GM12874 (cell line): ENCODE measurements at regions not wholly inside any gene's neighbourhood (a gene's known extent, or its start where the extent isn't known, plus 50 kb on each side); places are given as distances from the start of the nearest gene placed in this dataset.

Experiments used
- TF ChIP-seq, protein P1 (sequence below): IDR thresholded peaks from 2 replicates; pipeline ENCODE4 v1.5.1; 2011; ENCODE audit warnings: low read depth, mild to moderate bottlenecking, control low read depth, low read length, moderate library complexity; ENCODE audit not compliant: insufficient read depth

GRCh38 chr3:10653241-10653640 lies 147.9 kb upstream of the ATP2B2 start:
- TF ChIP-seq, protein P1, sequence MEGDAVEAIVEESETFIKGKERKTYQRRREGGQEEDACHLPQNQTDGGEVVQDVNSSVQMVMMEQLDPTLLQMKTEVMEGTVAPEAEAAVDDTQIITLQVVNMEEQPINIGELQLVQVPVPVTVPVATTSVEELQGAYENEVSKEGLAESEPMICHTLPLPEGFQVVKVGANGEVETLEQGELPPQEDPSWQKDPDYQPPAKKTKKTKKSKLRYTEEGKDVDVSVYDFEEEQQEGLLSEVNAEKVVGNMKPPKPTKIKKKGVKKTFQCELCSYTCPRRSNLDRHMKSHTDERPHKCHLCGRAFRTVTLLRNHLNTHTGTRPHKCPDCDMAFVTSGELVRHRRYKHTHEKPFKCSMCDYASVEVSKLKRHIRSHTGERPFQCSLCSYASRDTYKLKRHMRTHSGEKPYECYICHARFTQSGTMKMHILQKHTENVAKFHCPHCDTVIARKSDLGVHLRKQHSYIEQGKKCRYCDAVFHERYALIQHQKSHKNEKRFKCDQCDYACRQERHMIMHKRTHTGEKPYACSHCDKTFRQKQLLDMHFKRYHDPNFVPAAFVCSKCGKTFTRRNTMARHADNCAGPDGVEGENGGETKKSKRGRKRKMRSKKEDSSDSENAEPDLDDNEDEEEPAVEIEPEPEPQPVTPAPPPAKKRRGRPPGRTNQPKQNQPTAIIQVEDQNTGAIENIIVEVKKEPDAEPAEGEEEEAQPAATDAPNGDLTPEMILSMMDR, result no peak

GRCh38 chr3:10653866-10654611 lies 148.7 kb upstream of the ATP2B2 start:
- TF ChIP-seq, protein P1, result no peak

DNA sequence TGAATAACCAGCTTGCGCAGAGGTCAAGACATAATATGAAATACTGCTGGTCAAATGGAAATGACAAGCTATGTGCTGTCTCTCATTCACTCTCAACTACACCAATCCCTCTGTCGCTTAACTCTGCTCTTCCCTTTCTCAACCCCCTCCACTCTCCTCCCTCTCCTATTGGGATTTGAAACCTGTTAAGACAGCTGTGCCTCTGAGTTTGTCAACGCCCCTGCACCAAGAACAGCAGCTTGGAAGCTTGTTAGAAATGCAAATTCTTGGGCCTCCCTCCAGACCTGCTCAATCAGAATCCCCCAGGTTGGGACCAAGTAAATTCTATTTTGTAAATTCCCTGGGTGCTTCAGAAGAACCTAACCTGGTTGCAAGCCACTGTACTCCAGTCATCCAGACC lies 149.7 kb upstream of the ATP2B2 start:
- TF ChIP-seq, protein P1, result no peak

- TF ChIP-seq, protein P1, result no peak
These were observed 150.4 kb upstream of the SLC6A11 start for GRCh38 chr3:10665592-10665991.

- TF ChIP-seq, protein P1, result no peak
These were observed 149.4 kb upstream of the SLC6A11 start for GRCh38 chr3:10666621-10667020.

DNA sequence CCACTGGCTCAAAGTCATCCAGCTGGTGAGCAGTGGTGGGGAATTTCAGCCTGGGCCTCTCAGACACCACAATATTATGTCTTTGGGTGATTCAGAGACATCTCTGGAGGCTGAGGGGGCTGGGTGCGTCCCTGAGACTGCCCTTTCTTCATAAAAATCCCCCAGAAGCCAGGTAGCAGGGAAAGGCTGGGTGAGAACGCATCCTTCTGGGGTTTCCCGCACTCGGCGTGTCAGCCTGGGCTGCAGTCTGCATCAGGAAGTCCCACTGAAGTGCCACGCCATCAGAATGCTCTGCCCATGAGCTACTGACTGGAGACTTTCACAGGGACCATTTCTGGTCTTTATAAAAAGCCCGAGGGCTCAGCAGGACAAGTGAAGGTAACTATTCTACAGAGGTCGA lies 148.8 kb upstream of the SLC6A11 start:
- TF ChIP-seq, protein P1, result no peak

- TF ChIP-seq, protein P1, result no peak
These were observed 148.0 kb upstream of the SLC6A11 start for GRCh38 chr3:10667901-10668476.
